GM23338 (cell line): ENCODE measurements at regions not wholly inside any gene's neighbourhood (a gene's known extent, or its start where the extent isn't known, plus 50 kb on each side); places are given as distances from the start of the nearest gene placed in this dataset.

Experiments
- ATAC-seq: fragments of 200-7000 bp; cut with Tn5 transposase; 3 replicates; pipeline ENCODE4 v1.9.1; 2020
- DNase-seq: peaks from one replicate; pipeline ENCODE4 v3.0.0-alpha.2; 2015; ENCODE audit warnings: low spot score
- H2AFZ ChIP-seq: fragments of 200-600 bp; sonication (generic); 2 replicates; pipeline ENCODE4 v1.8.0; 2016; ENCODE audit warnings: antibody characterized with exemption, mild to moderate bottlenecking, moderate library complexity
- H3F3A ChIP-seq: fragments of 200-600 bp; sonication (generic); replicated peaks from 2 replicates; pipeline ENCODE4 v1.8.0; 2017; ENCODE audit warnings: antibody characterized with exemption, mixed run types, low read depth
- H3K27ac ChIP-seq: fragments of 200-600 bp; sonication (generic); 2 replicates; pipeline ENCODE4 v1.6.1; 2016; ENCODE audit warnings: low read depth
- H3K27me3 ChIP-seq: fragments of 200-600 bp; sonication (generic); 2 replicates; pipeline ENCODE4 v1.8.0; 2016; ENCODE audit warnings: mild to moderate bottlenecking, mixed run types, moderate library complexity; ENCODE audit not compliant: insufficient read depth
- H3K36me3 ChIP-seq: fragments of 200-600 bp; sonication (generic); 2 replicates; pipeline ENCODE4 v1.8.0; 2016; ENCODE audit warnings: mild to moderate bottlenecking; ENCODE audit not compliant: insufficient read depth
- H3K4me1 ChIP-seq: fragments of 200-600 bp; sonication (generic); 2 replicates; pipeline ENCODE4 v1.8.0; 2016; ENCODE audit warnings: mild to moderate bottlenecking, moderate library complexity; ENCODE audit not compliant: insufficient read depth
- H3K4me2 ChIP-seq: fragments of 200-600 bp; sonication (generic); 2 replicates; pipeline ENCODE4 v1.7.1; 2017; ENCODE audit warnings: mixed run types
- H3K4me3 ChIP-seq: fragments of 200-600 bp; sonication (generic); 2 replicates; pipeline ENCODE4 v1.6.1; 2016; ENCODE audit warnings: mixed run types
- H3K79me2 ChIP-seq: fragments of 200-600 bp; sonication (generic); replicated peaks from 2 replicates; pipeline ENCODE4 v1.8.0; 2017; ENCODE audit warnings: mild to moderate bottlenecking; ENCODE audit not compliant: insufficient read depth
- H3K9me2 ChIP-seq: fragments of 200-600 bp; sonication (generic); 2 replicates; pipeline ENCODE4 v1.8.0; 2017; ENCODE audit not compliant: insufficient read depth
- H4K20me1 ChIP-seq: fragments of 200-600 bp; sonication (generic); replicated peaks from 2 replicates; pipeline ENCODE4 v1.8.0; 2017; ENCODE audit warnings: mild to moderate bottlenecking; ENCODE audit not compliant: insufficient read depth
- H3K27ac Mint-ChIP-seq: 2 replicates; pipeline ENCODE4 v1.8.0; 2020; ENCODE audit warnings: inconsistent platforms, mild to moderate bottlenecking, moderate library complexity, mixed read lengths
- H3K27me3 Mint-ChIP-seq: 3 replicates; pipeline ENCODE4 v1.8.0; 2022; ENCODE audit warnings: low read depth, mild to moderate bottlenecking, moderate library complexity, mixed read lengths, inconsistent platforms; ENCODE audit not compliant: insufficient read depth, poor library complexity
- H3K36me3 Mint-ChIP-seq: 3 replicates; pipeline ENCODE4 v1.8.0; 2021; ENCODE audit warnings: low read depth, mild to moderate bottlenecking, inconsistent platforms, moderate library complexity, mixed read lengths
- H3K4me1 Mint-ChIP-seq: 3 replicates; pipeline ENCODE4 v1.8.0; 2020; ENCODE audit warnings: mild to moderate bottlenecking, inconsistent platforms, mixed read lengths
- H3K4me3 Mint-ChIP-seq: 3 replicates; pipeline ENCODE4 v1.8.0; 2021; ENCODE audit warnings: moderate library complexity, mild to moderate bottlenecking, inconsistent platforms, mixed read lengths
- H3K9me3 Mint-ChIP-seq: 3 replicates; pipeline ENCODE4 v1.8.0; 2020; ENCODE audit warnings: moderate library complexity, mild to moderate bottlenecking, inconsistent platforms, mixed read lengths
- CREB1 ChIP-seq: fragments of 250-450 bp; sonication (Bioruptor Pico); IDR thresholded peaks from 2 replicates; pipeline ENCODE4 v1.5.0; 2020; ENCODE audit warnings: low read depth, mild to moderate bottlenecking, moderate library complexity
- EZH2 ChIP-seq: fragments of 200-600 bp; sonication (generic); IDR thresholded peaks from one replicate; pipeline ENCODE4 v1.8.0; 2017; ENCODE audit warnings: antibody characterized with exemption, mild to moderate bottlenecking, low read depth; ENCODE audit not compliant: unreplicated experiment
- EZH2phosphoT487 ChIP-seq: fragments of 200-600 bp; sonication (generic); IDR thresholded peaks from one replicate; pipeline ENCODE4 v1.8.1; 2018; ENCODE audit warnings: antibody characterized with exemption; ENCODE audit not compliant: unreplicated experiment
- JUNB ChIP-seq: IDR thresholded peaks from one replicate; pipeline ENCODE4 v1.6.1; 2016; ENCODE audit warnings: antibody characterized with exemption; ENCODE audit not compliant: unreplicated experiment
- NANOG ChIP-seq: IDR thresholded peaks from 2 replicates; pipeline ENCODE4 v1.6.1; 2016; ENCODE audit warnings: antibody characterized with exemption, borderline replicate concordance
- POLR2AphosphoS5 ChIP-seq: IDR thresholded peaks from 2 replicates; pipeline ENCODE4 v1.6.1; 2016; ENCODE audit warnings: antibody characterized with exemption, low read depth
- STAT1 ChIP-seq: IDR thresholded peaks from one replicate; pipeline ENCODE4 v1.6.1; 2016; ENCODE audit warnings: antibody characterized with exemption; ENCODE audit not compliant: unreplicated experiment
- ZNF114 ChIP-seq: fragments of 250-450 bp; sonication (Bioruptor Pico); IDR thresholded peaks from 2 replicates; pipeline ENCODE4 v1.5.0; 2020; ENCODE audit warnings: mild to moderate bottlenecking, moderate library complexity
- ZNF331 ChIP-seq: fragments of 250-450 bp; sonication (Bioruptor Pico); IDR thresholded peaks from 2 replicates; pipeline ENCODE4 v1.5.0; 2020; ENCODE audit warnings: low read depth, mild to moderate bottlenecking, moderate library complexity
- TF ChIP-seq, protein P1 (sequence below): fragments of 250-450 bp; sonication (Bioruptor Pico); IDR thresholded peaks from 2 replicates; pipeline ENCODE4 v1.5.0; 2020; ENCODE audit warnings: mild to moderate bottlenecking, moderate library complexity
- TF ChIP-seq, protein P2 (sequence below), 2 experiments: fragments of 200-600 bp in 1 of 2; sonication (generic) in 1 of 2; conservative IDR thresholded peaks; 2 replicates each; pipeline versions ENCODE4 v1.5.1 to v1.6.1; 2016 to 2017; ENCODE audit warnings: antibody characterized with exemption in 2 of 2, low read depth in 2 of 2, mild to moderate bottlenecking in 2 of 2, moderate library complexity in 1 of 2
- TF ChIP-seq, protein P3 (sequence below): IDR thresholded peaks from 2 replicates; pipeline ENCODE4 v1.6.1; 2016; ENCODE audit warnings: antibody characterized with exemption
- TF ChIP-seq, protein P4 (sequence below): IDR thresholded peaks from one replicate; pipeline ENCODE4 v1.6.1; 2018; ENCODE audit warnings: antibody characterized with exemption; ENCODE audit not compliant: unreplicated experiment

DNA sequence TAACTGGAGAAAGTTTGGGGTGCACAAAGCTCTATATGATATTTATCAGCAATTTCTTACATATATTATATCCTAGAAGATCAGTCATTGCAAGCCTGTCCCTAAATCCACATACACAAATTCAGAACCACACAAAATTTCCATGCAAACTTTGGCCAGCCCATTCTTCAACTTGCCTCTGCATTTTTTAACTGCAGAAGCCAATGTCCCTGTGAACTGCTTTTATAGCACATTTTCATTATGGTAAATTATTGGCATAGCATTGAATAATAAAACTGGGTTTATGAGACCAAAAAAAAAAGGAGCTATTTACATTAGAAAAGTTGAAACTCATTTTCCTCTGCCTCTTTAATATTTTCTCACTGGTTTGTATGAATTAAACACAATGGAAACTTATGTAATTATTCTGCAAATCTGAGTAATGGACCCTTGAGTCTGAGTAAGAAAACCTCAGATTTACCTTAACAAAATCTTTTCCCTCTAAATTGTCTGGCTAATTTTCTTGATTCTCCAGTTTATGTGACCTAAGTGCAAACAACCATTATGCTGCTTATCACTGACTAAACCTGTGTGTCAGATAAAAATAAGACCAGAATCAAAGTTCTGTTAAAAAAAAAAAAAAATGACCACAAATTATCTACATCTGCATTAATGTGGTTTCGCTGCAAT is 398.9 kb downstream of the EFNA5 start:
- H3K4me2 ChIP-seq: peak overlapping the region; percentile 29; the same call in 1 of the 2 replicates
- H3K27ac ChIP-seq: no peak overlapping the region
- Mint-ChIP-seq H3K27ac (no peak overlapping the region), H3K4me1 (peaks cover 18% of the 10 kb centered on the region), H3K9me3 (no peaks in the 10 kb centered on the region), H3K4me3 (no peak overlapping the region), H3K27me3 (peaks cover 2% of the 10 kb centered on the region), H3K36me3 (no peaks in the 10 kb centered on the region)
- H3K9me2 ChIP-seq: no peaks in the 10 kb centered on the region
- peaks cover 23% of the 10 kb centered on the region for H3K4me1 ChIP-seq
- no peak for ATAC-seq
- no peaks in the 10 kb centered on the region for H3F3A ChIP-seq
- no peaks in the 10 kb centered on the region for H3K27me3 ChIP-seq
- H2AFZ ChIP-seq: no peak overlapping the region
- no peak for TF ChIP-seq NANOG
- TF ChIP-seq, protein P1, sequence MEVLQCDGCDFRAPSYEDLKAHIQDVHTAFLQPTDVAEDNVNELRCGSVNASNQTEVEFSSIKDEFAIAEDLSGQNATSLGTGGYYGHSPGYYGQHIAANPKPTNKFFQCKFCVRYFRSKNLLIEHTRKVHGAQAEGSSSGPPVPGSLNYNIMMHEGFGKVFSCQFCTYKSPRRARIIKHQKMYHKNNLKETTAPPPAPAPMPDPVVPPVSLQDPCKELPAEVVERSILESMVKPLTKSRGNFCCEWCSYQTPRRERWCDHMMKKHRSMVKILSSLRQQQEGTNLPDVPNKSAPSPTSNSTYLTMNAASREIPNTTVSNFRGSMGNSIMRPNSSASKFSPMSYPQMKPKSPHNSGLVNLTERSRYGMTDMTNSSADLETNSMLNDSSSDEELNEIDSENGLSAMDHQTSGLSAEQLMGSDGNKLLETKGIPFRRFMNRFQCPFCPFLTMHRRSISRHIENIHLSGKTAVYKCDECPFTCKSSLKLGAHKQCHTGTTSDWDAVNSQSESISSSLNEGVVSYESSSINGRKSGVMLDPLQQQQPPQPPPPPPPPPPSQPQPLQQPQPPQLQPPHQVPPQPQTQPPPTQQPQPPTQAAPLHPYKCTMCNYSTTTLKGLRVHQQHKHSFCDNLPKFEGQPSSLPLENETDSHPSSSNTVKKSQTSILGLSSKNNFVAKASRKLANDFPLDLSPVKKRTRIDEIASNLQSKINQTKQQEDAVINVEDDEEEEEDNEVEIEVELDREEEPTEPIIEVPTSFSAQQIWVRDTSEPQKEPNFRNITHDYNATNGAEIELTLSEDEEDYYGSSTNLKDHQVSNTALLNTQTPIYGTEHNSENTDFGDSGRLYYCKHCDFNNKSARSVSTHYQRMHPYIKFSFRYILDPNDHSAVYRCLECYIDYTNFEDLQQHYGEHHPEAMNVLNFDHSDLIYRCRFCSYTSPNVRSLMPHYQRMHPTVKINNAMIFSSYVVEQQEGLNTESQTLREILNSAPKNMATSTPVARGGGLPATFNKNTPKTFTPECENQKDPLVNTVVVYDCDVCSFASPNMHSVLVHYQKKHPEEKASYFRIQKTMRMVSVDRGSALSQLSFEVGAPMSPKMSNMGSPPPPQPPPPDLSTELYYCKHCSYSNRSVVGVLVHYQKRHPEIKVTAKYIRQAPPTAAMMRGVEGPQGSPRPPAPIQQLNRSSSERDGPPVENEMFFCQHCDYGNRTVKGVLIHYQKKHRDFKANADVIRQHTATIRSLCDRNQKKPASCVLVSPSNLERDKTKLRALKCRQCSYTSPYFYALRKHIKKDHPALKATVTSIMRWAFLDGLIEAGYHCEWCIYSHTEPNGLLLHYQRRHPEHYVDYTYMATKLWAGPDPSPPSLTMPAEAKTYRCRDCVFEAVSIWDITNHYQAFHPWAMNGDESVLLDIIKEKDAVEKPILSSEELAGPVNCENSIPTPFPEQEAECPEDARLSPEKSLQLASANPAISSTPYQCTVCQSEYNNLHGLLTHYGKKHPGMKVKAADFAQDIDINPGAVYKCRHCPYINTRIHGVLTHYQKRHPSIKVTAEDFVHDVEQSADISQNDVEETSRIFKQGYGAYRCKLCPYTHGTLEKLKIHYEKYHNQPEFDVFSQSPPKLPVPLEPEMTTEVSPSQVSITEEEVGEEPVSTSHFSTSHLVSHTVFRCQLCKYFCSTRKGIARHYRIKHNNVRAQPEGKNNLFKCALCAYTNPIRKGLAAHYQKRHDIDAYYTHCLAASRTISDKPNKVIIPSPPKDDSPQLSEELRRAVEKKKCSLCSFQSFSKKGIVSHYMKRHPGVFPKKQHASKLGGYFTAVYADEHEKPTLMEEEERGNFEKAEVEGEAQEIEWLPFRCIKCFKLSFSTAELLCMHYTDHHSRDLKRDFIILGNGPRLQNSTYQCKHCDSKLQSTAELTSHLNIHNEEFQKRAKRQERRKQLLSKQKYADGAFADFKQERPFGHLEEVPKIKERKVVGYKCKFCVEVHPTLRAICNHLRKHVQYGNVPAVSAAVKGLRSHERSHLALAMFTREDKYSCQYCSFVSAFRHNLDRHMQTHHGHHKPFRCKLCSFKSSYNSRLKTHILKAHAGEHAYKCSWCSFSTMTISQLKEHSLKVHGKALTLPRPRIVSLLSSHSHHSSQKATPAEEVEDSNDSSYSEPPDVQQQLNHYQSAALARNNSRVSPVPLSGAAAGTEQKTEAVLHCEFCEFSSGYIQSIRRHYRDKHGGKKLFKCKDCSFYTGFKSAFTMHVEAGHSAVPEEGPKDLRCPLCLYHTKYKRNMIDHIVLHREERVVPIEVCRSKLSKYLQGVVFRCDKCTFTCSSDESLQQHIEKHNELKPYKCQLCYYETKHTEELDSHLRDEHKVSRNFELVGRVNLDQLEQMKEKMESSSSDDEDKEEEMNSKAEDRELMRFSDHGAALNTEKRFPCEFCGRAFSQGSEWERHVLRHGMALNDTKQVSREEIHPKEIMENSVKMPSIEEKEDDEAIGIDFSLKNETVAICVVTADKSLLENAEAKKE (CRISPR knock-in tag): no peak
- TF ChIP-seq EZH2phosphoT487: no peak
- TF ChIP-seq, protein P2, sequence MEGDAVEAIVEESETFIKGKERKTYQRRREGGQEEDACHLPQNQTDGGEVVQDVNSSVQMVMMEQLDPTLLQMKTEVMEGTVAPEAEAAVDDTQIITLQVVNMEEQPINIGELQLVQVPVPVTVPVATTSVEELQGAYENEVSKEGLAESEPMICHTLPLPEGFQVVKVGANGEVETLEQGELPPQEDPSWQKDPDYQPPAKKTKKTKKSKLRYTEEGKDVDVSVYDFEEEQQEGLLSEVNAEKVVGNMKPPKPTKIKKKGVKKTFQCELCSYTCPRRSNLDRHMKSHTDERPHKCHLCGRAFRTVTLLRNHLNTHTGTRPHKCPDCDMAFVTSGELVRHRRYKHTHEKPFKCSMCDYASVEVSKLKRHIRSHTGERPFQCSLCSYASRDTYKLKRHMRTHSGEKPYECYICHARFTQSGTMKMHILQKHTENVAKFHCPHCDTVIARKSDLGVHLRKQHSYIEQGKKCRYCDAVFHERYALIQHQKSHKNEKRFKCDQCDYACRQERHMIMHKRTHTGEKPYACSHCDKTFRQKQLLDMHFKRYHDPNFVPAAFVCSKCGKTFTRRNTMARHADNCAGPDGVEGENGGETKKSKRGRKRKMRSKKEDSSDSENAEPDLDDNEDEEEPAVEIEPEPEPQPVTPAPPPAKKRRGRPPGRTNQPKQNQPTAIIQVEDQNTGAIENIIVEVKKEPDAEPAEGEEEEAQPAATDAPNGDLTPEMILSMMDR (conservative IDR thresholded peaks at IDR 0.05; ENCODE audit: low read depth in 2 of 2): no peak
- TF ChIP-seq, protein P3, sequence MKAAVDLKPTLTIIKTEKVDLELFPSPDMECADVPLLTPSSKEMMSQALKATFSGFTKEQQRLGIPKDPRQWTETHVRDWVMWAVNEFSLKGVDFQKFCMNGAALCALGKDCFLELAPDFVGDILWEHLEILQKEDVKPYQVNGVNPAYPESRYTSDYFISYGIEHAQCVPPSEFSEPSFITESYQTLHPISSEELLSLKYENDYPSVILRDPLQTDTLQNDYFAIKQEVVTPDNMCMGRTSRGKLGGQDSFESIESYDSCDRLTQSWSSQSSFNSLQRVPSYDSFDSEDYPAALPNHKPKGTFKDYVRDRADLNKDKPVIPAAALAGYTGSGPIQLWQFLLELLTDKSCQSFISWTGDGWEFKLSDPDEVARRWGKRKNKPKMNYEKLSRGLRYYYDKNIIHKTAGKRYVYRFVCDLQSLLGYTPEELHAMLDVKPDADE: no peak
- no peak for TF ChIP-seq ZNF331 (CRISPR knock-in tag)
- TF ChIP-seq POLR2AphosphoS5: no peak
- TF ChIP-seq EZH2: no peak
- TF ChIP-seq, protein P4, sequence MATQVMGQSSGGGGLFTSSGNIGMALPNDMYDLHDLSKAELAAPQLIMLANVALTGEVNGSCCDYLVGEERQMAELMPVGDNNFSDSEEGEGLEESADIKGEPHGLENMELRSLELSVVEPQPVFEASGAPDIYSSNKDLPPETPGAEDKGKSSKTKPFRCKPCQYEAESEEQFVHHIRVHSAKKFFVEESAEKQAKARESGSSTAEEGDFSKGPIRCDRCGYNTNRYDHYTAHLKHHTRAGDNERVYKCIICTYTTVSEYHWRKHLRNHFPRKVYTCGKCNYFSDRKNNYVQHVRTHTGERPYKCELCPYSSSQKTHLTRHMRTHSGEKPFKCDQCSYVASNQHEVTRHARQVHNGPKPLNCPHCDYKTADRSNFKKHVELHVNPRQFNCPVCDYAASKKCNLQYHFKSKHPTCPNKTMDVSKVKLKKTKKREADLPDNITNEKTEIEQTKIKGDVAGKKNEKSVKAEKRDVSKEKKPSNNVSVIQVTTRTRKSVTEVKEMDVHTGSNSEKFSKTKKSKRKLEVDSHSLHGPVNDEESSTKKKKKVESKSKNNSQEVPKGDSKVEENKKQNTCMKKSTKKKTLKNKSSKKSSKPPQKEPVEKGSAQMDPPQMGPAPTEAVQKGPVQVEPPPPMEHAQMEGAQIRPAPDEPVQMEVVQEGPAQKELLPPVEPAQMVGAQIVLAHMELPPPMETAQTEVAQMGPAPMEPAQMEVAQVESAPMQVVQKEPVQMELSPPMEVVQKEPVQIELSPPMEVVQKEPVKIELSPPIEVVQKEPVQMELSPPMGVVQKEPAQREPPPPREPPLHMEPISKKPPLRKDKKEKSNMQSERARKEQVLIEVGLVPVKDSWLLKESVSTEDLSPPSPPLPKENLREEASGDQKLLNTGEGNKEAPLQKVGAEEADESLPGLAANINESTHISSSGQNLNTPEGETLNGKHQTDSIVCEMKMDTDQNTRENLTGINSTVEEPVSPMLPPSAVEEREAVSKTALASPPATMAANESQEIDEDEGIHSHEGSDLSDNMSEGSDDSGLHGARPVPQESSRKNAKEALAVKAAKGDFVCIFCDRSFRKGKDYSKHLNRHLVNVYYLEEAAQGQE: no peak
- no peak for TF ChIP-seq ZNF114 (CRISPR knock-in tag)
- TF ChIP-seq JUNB: no peak
- TF ChIP-seq STAT1: no peak
- TF ChIP-seq CREB1 (CRISPR knock-in tag): no peak
- no peaks in the 10 kb centered on the region for H4K20me1 ChIP-seq
- no peak for DNase-seq
- H3K79me2 ChIP-seq: no peaks in the 10 kb centered on the region
- H3K4me3 ChIP-seq: no peak overlapping the region
- no peaks in the 10 kb centered on the region for H3K36me3 ChIP-seq
